ENCODE measurements at regions not wholly inside any gene's neighbourhood (a gene's known extent, or its start where the extent isn't known, plus 50 kb on each side); places are given as distances from the start of the nearest gene placed in this dataset.

DNA sequence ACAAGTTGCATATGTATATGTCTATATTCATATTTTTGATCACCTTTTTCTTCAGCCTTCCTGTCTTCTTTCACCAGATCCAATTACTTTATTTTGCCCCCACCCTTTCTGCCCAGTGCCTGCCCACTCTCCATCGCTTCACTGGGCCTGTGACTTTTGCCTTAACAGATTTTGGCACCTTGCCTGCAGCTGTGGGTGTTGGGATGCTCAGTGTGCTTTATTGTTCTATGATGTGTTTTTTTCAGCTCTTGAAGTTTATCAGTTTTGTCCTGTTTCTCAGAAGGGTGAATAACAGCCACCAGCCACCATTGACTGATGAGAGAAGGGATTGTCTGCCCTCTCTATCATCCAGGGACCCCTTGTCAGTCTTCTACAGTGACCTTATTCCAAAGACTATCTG is 77.2 kb upstream of the GALNT7 start:
- Histone ChIP-seq H3K27ac (ENCODE audit: low read depth in 2 of 2, low read length in 1 of 2) (no peak overlapping the region), H3K9me2 (no peaks in the 10 kb centered on the region), H3K4me2 (no peak overlapping the region), H3K9me3 (no peaks in the 10 kb centered on the region), H3K79me2 (ENCODE audit: insufficient read depth) (no peaks in the 10 kb centered on the region), H3F3A (replicated peaks; ENCODE audit: insufficient read depth) (no peaks in the 10 kb centered on the region), H3K27me3 (ENCODE audit: insufficient read depth) (no peaks in the 10 kb centered on the region), H2AFZ (ENCODE audit: low read depth) (no peak overlapping the region), H3K4me3 (ENCODE audit: low read depth in 2 of 2, low read length in 1 of 2) (no peak overlapping the region), H3K4me1 (ENCODE audit: control insufficient read depth in 1 of 2, insufficient read depth in 2 of 2, low read depth in 1 of 2, low read length in 1 of 2) (peaks cover 0 to 3% of the 10 kb centered on the region in 2 experiments; a peak in 1 of 4 replicates), H3K9ac (no peak overlapping the region), H3K36me3 (replicated peaks in 1 of 2; ENCODE audit: control insufficient read depth in 1 of 2, insufficient read depth in 2 of 2, low read length in 1 of 2) (no peaks in the 10 kb centered on the region), H4K20me1 (ENCODE audit: insufficient read depth) (no peaks in the 10 kb centered on the region)
- WGBS (ENCODE audit: low lambda C conversion rate) = 75% methylated on average over 1 of the region's 1 CpG
- ChIA-PET CTCF (interaction anchor here (0.6 kb wide), 1 partner anchor 1270 kb away, joined by 3 read pairs; no protein-coding TSS in a partner anchor), POLR2A (no interaction called here)
- TF ChIP-seq NFIC (IDR thresholded peaks at IDR 0.05; ENCODE audit: borderline replicate concordance) (no peak), CHD2 (IDR thresholded peaks at IDR 0.05; ENCODE audit: low read length, partially characterized antibody) (no peak), FOXJ3 (CRISPR knock-in tag; IDR thresholded peaks at IDR 0.05) (no peak), SMC3 (IDR thresholded peaks at IDR 0.05; ENCODE audit: low read depth, low read length) (no peak), NRF1 (IDR thresholded peaks at IDR 0.05; ENCODE audit: low read depth, low read length) (no peak), RXRA (IDR thresholded peaks at IDR 0.05; ENCODE audit: borderline replicate concordance, low read depth) (no peak), TEAD4 (IDR thresholded peaks at IDR 0.05; ENCODE audit: borderline replicate concordance, insufficient read depth) (no peak), RCOR1 (IDR thresholded peaks at IDR 0.05; ENCODE audit: low read length) (no peak), GABPA (IDR thresholded peaks at IDR 0.05; ENCODE audit: low read depth) (no peak), ELF1 (IDR thresholded peaks at IDR 0.05) (no peak)
- TF ChIP-seq, protein P1, sequence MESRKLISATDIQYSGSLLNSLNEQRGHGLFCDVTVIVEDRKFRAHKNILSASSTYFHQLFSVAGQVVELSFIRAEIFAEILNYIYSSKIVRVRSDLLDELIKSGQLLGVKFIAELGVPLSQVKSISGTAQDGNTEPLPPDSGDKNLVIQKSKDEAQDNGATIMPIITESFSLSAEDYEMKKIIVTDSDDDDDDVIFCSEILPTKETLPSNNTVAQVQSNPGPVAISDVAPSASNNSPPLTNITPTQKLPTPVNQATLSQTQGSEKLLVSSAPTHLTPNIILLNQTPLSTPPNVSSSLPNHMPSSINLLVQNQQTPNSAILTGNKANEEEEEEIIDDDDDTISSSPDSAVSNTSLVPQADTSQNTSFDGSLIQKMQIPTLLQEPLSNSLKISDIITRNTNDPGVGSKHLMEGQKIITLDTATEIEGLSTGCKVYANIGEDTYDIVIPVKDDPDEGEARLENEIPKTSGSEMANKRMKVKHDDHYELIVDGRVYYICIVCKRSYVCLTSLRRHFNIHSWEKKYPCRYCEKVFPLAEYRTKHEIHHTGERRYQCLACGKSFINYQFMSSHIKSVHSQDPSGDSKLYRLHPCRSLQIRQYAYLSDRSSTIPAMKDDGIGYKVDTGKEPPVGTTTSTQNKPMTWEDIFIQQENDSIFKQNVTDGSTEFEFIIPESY (IDR thresholded peaks at IDR 0.05; ENCODE audit: borderline replicate concordance, low read depth) = no peak
- TF ChIP-seq, protein P2, sequence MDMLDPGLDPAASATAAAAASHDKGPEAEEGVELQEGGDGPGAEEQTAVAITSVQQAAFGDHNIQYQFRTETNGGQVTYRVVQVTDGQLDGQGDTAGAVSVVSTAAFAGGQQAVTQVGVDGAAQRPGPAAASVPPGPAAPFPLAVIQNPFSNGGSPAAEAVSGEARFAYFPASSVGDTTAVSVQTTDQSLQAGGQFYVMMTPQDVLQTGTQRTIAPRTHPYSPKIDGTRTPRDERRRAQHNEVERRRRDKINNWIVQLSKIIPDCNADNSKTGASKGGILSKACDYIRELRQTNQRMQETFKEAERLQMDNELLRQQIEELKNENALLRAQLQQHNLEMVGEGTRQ (IDR thresholded peaks at IDR 0.05; ENCODE audit: borderline replicate concordance, low read depth, low read length) = no peak
- TF ChIP-seq, protein P3, sequence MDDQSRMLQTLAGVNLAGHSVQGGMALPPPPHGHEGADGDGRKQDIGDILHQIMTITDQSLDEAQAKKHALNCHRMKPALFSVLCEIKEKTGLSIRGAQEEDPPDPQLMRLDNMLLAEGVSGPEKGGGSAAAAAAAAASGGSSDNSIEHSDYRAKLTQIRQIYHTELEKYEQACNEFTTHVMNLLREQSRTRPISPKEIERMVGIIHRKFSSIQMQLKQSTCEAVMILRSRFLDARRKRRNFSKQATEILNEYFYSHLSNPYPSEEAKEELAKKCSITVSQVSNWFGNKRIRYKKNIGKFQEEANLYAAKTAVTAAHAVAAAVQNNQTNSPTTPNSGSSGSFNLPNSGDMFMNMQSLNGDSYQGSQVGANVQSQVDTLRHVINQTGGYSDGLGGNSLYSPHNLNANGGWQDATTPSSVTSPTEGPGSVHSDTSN (IDR thresholded peaks at IDR 0.05) = no peak
- TF ChIP-seq, protein P4, sequence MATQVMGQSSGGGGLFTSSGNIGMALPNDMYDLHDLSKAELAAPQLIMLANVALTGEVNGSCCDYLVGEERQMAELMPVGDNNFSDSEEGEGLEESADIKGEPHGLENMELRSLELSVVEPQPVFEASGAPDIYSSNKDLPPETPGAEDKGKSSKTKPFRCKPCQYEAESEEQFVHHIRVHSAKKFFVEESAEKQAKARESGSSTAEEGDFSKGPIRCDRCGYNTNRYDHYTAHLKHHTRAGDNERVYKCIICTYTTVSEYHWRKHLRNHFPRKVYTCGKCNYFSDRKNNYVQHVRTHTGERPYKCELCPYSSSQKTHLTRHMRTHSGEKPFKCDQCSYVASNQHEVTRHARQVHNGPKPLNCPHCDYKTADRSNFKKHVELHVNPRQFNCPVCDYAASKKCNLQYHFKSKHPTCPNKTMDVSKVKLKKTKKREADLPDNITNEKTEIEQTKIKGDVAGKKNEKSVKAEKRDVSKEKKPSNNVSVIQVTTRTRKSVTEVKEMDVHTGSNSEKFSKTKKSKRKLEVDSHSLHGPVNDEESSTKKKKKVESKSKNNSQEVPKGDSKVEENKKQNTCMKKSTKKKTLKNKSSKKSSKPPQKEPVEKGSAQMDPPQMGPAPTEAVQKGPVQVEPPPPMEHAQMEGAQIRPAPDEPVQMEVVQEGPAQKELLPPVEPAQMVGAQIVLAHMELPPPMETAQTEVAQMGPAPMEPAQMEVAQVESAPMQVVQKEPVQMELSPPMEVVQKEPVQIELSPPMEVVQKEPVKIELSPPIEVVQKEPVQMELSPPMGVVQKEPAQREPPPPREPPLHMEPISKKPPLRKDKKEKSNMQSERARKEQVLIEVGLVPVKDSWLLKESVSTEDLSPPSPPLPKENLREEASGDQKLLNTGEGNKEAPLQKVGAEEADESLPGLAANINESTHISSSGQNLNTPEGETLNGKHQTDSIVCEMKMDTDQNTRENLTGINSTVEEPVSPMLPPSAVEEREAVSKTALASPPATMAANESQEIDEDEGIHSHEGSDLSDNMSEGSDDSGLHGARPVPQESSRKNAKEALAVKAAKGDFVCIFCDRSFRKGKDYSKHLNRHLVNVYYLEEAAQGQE (IDR thresholded peaks at IDR 0.05; ENCODE audit: low read depth, low read length) = no peak
- TF ChIP-seq, protein P5, sequence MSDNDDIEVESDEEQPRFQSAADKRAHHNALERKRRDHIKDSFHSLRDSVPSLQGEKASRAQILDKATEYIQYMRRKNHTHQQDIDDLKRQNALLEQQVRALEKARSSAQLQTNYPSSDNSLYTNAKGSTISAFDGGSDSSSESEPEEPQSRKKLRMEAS (IDR thresholded peaks at IDR 0.05; ENCODE audit: low read depth) = no peak
- DNase-seq = peak; percentile 16

All from SK-N-SH (cell line).